ENCODE measurements at regions not wholly inside any gene's neighbourhood (a gene's known extent, or its start where the extent isn't known, plus 50 kb on each side); places are given as distances from the start of the nearest gene placed in this dataset.
A peak's percentile ranks its signal among the peaks of the same experiment; 100 is the strongest.
"Not testable (repeated sequence)": the region's sequence is repeated elsewhere in the genome, so short reads cannot be mapped to it uniquely, and the experiment has no call there.

DNA sequence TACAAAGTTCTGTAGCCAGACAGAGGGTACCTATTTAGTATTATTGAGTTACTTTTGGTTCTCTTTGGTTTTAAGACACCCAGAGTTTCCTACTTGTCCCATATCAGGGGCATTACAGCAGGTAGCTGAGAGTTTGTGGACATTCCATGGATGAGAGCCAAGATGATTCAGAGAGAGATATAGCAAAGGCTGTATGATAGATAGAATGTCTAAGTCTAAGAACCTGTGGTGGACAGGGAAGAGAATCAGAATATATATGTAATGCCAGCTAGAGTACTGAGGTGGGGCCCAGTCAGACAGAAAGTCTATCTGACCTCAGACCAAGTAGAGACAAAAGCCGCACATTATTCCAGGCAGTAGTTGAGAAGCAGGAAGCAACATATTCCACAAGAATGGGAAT is 471.8 kb upstream of the CHD1 start:
- DNase-seq = not testable (repeated sequence)

DNA sequence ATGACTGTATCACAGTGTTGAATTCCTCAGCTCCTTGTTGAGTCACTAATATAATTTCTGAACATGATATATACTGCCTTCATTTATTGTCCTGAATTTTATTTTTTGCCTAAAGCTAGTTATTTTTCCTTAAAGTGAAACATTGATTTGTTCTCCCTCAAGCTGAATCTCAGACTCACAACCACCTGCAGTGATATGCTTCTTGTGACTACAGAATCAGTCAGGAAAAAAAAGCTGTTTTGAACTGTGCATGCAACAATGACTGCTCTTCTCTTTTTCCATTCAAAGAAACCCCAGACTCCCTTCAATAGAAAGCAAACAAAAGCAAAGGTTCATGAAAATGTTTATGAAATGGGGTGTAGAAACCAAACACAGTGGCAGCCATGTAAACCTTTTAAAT is 470.2 kb upstream of the CHD1 start:
- no peak for DNase-seq

DNA sequence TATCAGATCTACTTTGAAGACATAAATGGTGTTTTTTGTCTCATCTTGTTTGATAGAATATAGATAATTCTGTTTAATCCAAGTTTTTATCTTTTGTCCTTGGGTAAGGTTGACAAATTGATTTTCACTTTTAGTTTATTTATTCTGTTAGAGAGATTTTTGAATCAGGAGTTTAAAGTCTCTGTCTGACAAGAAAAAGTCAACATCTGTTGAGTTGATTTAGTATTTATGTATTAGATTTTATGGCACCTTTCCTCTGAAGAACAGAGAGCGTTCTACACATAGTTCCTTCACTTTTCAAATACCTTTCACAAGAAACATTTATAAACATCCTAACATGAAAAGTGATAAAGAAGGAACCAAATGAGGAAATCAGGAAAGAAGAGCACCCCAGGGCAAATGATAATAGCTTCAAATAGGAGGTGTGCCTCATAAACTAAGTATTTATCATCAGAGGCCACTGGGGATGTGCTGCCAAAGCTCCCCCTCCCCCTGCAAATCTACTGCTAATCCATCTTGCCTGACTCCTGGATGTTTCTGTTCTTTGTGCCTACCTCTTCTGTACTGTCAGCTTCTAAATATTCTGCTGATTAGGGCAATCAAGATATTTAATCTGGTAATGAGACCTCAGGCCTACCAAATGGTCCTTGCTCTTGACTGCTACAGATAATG is 457.7 kb upstream of the CHD1 start:
- DNase-seq = no peak

DNA sequence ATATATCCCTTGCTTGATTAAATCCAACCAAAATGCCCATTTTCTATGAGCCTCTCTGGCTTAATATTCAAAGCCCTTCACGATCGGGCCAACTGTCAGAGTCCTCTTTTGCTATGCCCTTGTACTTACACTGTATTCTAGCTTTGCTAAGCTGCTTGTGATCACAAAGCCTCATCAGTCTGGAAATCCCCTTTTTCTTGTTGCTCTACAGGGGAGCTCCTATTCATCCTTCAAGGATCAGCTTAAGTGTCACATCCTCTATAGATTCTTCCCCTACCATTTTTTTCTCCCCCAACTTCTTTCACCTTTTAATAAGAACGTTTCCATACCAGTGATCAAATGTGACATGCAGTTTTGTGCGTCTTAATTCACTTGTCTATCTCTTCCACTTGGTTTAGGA is 450.4 kb upstream of the CHD1 start:
- DNase-seq = no peak

DNA sequence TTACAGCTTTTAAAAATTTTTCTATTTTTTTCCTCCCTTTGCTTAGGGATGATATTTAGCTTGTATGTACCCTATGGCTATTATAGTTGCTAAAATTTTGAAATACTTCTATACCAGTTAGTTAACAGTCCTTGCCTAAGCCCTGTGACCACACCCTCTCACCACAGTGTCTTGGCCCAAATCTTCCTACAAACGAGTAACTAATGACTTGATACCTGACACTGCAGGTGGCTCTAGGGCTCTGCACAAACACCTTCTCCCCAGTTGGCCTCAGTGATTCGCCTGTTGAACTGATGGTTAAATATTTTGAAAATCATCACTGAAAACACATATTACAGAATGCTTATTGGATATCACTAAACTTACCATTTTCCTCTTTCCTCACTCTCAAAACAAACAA is 449.6 kb upstream of the CHD1 start:
- DNase-seq = no peak

DNA sequence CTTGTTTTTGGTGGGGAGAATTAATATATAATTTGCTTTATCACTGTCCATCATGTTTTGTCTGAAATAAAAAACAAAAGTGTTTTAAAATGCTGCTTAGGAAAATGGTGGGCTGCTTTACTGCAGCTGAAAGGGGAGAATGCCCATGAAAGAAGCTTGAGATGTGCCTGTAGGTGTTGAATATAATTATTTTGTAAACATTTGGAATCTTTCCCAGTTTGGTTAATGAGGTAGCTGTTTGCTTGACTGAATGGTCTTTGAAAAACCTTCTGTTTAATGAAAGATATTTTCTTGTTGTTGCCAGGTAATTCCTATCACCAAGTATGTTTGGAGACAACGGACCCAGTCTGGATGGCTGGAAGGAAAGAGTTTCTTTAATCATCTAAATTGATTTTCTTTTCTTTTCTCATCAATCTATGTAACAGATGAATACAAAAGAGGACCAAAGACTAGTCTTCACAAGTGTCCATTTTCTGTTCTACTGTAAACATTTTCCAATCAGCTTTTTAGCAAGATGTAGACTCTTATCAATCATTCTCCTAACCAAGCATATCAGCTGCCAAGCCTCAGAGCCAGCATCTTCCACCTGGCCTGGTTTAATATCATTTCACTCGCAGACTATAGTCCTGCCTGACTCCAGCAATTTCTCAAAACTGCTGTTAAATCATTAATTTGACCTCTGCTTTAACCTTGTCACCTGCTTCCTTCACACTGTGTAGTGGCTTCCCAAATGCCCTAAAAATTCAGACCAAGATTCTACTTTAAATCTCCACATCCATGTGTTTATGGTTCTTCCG is 441.2 kb upstream of the CHD1 start:
- DNase-seq = no peak

DNA sequence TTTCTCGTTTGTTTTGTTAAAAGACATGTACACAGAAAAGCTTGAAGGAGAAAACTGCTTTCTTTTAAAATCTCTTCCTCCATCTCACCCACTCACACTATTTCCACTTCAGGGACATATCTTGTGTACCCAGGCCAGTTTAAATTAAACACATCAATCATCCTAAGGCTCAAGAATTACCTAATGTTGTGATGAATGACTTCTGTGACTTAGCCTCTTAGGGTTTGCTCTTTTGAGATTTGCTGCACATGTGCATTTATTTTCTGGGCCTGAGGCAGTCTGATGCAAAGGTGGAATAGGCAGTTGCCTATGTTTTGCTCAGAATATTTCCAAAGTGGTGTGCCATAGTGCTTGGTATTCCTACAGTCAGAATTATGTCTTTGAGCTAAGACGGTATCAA is 439.9 kb upstream of the CHD1 start:
- no peak for DNase-seq

DNA sequence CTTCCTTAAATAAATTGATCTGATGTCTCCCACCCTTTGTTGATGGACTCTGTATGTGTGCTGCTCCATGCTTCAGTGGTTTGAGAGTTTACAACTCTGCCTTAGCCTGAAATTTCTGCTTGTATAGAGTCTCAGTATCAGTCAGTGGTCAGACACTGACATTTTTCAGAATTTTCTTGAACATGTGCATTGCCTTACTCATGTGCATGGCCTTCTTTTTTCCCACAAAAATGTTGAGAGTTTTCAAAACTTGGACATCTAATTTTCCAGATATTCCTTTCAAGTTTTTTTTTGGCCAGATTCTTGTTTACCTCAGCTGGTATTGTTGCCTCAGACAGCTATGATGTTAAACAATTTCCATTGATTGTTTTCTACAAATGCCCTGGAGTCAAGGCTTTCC is 427.1 kb upstream of the CHD1 start:
- no peak for DNase-seq

DNA sequence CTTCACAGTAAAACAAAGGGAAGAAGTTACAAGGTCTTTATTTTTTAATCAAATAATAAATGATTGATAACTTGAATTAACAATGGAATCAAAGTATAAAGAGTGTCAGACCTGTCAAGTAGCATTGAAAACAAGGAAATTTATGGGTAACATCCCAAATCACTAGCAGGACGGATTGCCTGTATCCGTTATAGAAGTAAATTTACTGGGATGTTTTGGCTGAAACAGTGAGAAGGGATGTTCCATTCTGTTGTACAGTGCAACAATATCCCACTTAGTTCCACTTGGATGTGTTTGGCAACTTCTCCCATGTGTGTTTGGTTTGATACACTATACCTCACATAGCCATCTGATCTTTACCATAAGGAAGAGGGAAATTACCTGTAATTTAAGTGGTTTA is 421.0 kb upstream of the CHD1 start:
- DNase-seq = no peak

DNA sequence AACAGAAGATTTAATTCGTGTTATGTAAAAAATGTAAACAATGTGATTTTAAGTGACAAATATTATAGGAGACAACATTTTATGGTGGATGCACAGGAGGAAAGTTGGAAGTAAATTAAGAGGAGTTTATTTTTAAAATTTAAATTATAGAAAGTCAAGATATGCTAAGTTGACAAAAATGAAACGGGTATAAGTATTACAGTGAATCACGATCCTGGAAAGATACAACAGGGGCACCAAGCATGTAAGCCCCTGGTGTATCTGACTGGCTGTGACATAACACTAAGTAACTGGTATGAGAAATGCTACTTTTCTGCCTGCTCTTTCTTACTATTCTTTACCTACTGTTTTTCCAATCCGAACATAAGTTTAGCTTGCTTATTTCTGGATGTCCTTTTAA is 419.8 kb upstream of the CHD1 start:
- DNase-seq = no peak

DNA sequence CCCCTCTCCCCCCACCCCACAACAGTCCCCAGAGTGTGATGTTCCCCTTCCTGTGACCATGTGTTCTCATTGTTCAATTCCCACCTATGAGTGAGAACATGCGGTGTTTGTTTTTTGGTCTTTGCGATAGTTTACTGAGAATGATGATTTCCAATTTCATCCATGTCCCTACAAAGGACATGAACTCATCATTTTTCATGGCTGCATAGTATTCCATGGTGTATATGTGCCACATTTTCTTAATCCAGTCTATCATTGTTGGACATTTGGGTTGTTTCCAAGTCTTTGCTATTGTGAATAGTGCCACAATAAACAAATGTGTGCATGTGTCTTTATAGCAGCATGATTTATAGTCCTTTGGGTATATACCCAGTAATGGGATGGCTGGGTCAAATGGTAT is 411.0 kb upstream of the CHD1 start:
- DNase-seq = not testable (repeated sequence)

DNA sequence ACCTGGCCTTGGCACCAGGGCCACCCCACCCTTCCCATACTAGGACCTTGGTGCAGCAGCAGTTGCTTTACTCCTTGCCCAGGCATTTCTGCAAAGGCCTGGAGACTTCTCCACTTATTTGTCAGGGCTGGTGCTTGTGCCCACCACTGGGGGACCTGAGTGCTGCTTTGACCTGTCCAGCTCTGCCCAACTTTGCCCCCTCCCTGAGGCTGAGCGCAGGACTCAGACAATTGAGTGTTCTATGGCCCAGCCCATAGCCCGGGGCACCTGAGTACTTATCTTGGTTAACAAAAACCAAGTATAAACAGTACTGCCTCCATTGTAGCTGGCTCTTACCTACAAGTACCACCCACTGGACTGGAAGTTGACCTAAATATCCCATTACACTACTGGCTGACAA is 406.1 kb upstream of the CHD1 start:
- no peak for DNase-seq

DNA sequence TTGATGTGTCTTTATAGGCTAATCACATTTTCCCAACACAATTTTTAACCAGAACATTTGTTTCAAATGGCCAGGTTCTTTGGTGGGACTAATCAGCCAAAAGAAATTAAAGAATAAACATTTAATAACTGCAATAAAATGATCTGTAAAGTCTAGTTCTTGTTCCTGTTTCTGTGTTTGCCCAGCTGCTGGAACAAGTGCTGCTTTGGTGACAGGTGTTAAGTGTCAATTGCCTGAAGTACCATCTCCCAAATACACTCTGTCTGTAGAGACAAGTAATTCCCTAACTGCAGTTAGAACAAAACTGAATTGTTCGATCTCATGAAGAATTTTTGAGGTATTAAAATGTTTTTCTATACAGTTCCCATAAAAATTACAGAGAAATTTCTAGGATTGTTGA is 402.3 kb upstream of the CHD1 start:
- no peak for DNase-seq

DNA sequence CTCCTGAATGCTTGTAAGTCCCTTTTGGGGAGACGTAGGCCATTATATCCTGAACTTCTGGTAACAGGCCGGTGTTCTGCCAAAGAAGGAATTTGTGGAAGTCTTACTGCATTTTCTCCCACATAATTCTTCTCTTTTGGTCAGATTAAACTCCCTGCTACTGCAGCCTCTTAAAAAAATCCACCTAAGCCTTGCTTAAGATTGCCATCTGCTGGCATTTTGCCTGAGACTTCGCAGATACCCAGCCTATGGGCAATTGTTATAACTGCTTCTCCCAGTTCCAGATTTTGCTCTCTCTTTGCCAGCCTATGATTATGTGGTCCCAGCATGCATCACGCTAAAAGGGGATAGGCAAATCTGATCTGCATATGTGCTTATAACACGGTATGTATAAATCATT is 391.6 kb upstream of the CHD1 start:
- peak; percentile 4 for DNase-seq

DNA sequence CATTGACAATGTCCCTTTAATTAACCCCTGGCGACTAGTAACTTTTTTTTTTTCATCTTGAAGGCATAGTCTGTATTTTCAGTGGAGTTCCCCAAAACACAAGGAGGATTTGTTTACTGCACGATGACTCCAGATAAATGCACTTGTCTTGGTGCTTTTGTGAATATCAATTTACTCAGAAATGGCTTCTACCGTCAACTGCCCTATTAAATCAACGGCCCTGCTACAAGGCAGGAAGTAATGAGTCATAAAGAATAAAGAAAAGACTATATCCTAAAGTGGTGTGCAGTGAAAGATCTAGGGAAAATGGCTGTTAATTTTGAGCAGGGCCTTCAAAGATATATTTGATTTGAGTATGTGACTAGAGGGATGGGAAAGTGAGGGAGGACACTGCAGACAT is 388.3 kb upstream of the CHD1 start:
- DNase-seq = no peak

DNA sequence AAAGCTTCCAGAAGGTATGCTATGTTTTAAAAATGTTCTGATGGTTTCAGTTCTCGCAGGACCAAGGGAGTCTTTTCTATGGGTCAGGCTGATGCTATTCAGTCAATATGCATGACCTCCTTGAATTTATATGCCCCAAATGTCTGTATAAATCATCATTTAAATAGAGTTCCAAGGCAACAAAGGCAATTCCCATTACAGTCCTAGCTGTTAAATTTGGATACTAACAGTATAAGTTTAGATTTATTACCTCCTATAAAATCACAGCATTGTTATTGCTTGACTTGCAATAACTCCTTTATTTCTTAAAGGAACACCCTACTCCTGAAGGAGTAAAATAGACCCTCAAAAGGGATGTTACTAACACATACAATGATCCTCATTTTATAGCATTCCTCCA is 387.7 kb upstream of the CHD1 start:
- DNase-seq = no peak

DNA sequence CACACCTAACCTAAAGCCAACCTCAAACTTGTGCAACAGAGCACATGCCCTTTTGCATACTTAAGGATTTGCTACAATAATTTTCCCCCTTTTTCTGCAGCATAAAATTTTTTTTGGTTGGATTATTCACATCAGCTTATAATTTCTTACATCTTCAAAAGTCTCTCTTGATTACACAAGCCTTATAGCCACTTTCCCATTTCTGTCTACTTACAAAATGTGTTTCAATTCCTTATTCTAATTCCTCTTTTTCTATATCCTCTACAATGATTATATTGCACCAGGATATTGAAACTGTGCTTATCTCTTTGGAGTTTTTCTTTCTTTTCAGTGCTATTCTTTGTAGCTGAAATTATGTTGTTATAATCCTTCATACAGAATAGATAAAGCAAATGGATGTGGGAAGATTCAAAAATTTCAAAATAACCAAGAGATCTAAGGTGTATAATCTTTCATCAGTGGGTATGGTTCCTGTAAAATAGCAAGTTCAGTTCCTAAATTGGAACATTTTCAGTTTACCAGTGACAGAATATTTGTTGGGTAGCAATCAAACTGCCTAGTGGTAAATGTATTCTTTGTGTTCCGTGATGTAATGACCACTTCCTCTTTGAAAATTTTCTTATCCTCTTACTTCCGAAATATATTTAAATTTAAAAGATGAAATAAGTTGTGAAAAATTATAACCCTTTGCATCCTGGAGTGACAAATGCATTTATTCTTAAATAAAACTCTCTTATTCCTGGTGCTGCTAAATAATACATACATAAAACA is 386.8 kb upstream of the CHD1 start:
- DNase-seq = no peak

DNA sequence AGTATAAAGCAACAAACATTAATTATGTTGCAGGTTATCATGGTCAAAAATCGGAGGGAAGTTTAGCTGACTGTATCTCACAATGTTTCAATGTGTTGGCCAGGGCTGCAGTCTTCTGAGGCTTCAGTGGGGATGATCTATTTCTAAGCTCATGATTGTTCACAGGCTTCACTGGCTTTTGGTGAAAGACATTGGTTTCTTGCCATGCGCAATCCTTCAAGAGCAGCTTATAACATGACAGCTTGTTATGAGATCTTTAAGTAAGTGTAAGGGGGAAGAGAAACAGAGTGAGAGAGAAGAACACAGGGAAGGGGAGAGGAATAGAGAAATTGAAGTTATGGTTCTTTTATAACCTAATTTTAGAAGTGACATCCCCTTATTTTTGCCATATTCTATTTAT is 385.9 kb upstream of the CHD1 start:
- no peak for DNase-seq

DNA sequence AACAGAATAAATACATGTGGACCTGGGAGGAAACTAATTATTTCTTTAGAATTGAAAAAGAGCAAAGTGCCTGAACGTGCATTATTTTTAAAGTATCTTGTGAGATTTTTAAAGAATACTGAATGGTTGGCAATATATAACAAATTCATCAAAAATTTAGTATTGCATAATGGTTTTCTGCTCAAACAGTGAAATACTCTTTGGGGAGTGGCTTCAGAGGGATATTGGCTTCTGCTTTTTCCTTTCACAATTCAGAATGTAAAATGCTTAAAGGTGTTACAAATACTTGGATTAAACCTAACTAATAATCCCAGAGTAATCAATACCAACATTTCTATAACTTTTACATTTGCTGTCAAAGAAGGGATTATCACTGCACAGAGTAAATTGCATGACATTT is 379.3 kb upstream of the CHD1 start:
- no peak for DNase-seq

DNA sequence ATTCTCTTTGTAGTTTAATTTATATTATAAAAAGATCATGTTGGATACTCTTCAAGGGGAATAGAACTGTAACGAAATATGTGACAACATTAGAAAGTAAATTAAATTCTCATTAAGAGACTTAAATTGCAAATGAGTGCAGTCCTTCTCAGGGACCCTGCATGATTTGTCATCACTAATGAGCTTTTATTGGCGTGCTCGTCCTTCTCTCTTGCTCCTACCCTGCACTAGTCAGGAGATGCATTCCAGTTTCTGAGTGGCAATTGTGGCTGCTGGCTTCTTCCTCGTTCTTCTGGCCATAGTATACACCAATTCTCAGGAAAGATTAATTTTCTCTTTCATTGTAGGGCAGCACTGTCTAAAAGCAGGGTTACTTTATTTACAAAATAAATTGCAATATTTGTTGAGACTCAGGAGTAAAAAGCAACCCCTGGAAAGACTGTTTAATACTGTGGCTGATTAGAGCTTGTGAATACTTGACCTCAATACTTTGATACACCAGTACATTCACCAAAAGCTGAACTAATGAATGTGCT is 376.3 kb upstream of the CHD1 start:
- DNase-seq = no peak

DNA sequence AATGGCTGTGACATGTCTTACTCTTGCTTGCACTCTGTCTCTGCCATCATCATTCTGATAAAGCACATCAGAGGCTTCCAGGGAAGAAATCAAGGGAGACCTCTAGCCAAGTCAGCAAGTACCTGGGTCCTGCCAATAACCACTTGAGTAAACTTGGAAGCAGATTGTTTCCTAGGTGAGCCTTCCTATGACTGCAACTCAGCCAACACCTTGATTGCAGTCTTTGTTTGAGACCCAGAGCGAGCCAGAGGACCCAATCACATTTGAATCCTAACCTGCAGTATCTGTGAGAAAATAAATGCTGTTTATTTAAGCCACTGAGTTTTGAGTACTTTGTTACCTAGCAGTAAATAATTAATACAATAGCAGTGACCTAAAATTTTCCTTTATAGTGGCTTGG is 356.8 kb upstream of the CHD1 start:
- DNase-seq = no peak

DNA sequence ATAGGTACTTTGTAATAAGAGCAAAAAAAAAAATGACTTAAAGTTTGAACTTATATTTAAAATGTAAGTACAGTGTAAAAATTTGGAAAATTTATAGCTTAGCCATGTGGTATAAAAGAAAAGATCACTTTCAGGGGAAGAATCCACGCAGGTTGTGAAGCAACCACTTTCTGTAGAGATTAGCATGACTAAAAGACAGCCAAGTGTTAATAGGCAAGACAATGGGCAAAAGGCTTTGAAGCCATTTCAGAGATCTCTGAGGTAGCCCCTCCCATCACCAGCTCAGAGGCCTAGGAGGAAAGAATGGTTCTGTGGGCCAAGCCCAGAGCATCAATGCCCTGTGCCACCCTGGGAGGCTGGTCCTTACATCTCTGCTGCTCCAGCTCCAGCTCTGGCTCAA is 346.3 kb upstream of the CHD1 start:
- no peak for DNase-seq

DNA sequence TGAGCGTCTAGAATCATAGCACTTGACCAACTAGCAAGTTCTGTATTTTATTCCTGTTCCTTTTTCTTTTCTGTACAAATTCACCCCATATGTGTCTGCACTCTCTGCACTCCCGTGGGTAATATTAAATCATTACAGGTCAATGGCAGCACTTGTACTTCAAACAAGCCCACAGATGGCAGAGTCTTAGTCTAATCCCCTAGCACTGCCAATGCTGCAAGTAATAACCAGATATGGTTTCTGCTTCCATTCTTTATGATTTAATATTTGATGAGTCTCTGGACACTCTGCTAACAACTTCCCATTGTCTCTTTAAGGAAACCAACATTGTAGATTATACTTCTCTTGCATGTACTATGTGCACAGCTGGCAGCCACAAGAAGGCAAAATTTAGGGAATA is 343.8 kb upstream of the CHD1 start:
- DNase-seq = no peak

DNA sequence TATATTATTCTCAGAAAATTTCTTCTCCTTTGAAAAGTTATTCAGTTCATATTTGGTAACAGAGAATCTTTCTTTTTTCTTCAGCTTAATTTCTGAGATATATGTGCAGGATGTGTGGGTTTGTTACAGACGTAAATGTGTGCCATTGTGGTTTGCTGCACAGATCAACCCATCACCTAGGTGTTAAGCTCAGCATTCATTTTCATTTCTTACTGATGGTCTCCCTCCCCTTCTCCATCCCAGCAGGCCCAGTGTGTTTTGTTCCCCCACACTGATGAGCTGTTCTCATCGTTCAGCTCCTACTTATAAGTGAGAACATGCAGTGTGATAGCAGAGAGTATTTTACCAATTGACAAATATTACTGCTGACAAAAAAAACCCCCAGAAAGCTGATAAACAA is 330.0 kb upstream of the CHD1 start:
- no peak for DNase-seq

All from CD4-positive, alpha-beta T cell treated with Interferon gamma for 1 hour (primary cell).